ENCODE measurements at regions not wholly inside any gene's neighbourhood (a gene's known extent, or its start where the extent isn't known, plus 50 kb on each side); places are given as distances from the start of the nearest gene placed in this dataset.

GRCh38 chr17:45650561-45650960 is 133.6 kb upstream of the CRHR1 start:
- Histone ChIP-seq H3K9me3 (replicated peaks; ENCODE audit: control insufficient read depth, insufficient read depth, low read length) (no peaks in the 10 kb centered on the region), H2AFZ (ENCODE audit: low read depth, low read length) (no peak overlapping the region), H3K4me3 (replicated peaks in 1 of 3; ENCODE audit: insufficient read depth in 1 of 3, low read depth in 1 of 3, low read length in 3 of 3) (no peak overlapping the region), H3K79me2 (ENCODE audit: control insufficient read depth, insufficient read depth, low read length) (no peaks in the 10 kb centered on the region), H3K4me2 (ENCODE audit: insufficient read depth, low read length) (no peak overlapping the region), H3K4me1 (ENCODE audit: control insufficient read depth, extremely low read depth, insufficient read depth, low read length) (no peaks in the 10 kb centered on the region), H3K36me3 (ENCODE audit: control insufficient read depth in 2 of 2, extremely low read depth in 1 of 2, insufficient read depth in 2 of 2, low read length in 2 of 2) (no peaks in the 10 kb centered on the region), H3K27me3 (ENCODE audit: control insufficient read depth in 2 of 2, insufficient read depth in 2 of 2, low read length in 2 of 2) (peaks cover under 1 to 10% of the 10 kb centered on the region in 2 experiments), H3K9me1 (replicated peaks; ENCODE audit: control insufficient read depth, extremely low read depth, insufficient read depth, low read length) (no peaks in the 10 kb centered on the region), H4K20me1 (replicated peaks; ENCODE audit: control insufficient read depth, extremely low read depth, insufficient read depth, low read length) (no peaks in the 10 kb centered on the region), H3K9ac (replicated peaks; ENCODE audit: extremely low read depth, insufficient read depth, low read length) (no peak overlapping the region), H3K27ac (ENCODE audit: insufficient read depth, low read depth, low read length) (no peak overlapping the region)
- FAIRE-seq (no peak), DNase-seq (ENCODE audit: low read depth, low spot score) (no peak)
- dilution Hi-C loops (cut with MboI; ENCODE audit: extremely low pct_ligation_motif_present, low sequenced_read_pairs) = no loop called here
- CTCF ChIA-PET = interaction anchor here (1.0 to 3.1 kb wide), 2 partner anchors 11 to 14 kb away, joined by 3 to 15 read pairs; no protein-coding TSS in a partner anchor
- TF ChIP-seq JUN (IDR thresholded peaks at IDR 0.05; ENCODE audit: borderline replicate concordance, insufficient read depth, insufficient read length, low read depth) (no peak), MAX (IDR thresholded peaks at IDR 0.05; ENCODE audit: insufficient read depth, insufficient read length) (no peak), POLR2A (IDR thresholded peaks at IDR 0.05; ENCODE audit: low read depth, low read length) (no peak), CTCF (IDR thresholded peaks at IDR 0.05; ENCODE audit: extremely low read depth in 1 of 2, insufficient read depth in 1 of 2, low read depth in 1 of 2, low read length in 2 of 2) (no peak), FOS (IDR thresholded peaks at IDR 0.05; ENCODE audit: borderline replicate concordance, insufficient read depth, low read length) (no peak), EZH2 (IDR thresholded peaks at IDR 0.05; ENCODE audit: borderline replicate concordance, low read depth, low read length, severe bottlenecking) (no peak), MYC (IDR thresholded peaks at IDR 0.05; ENCODE audit: low read depth, low read length) (no peak), GATA2 (IDR thresholded peaks at IDR 0.05; ENCODE audit: insufficient read depth, insufficient read length, low read depth, low read length) (no peak), POLR2AphosphoS5 (IDR thresholded peaks at IDR 0.05; ENCODE audit: insufficient read depth, low read depth, low read length) (no peak)
- intact Hi-C loops (cut with micrococcal nuclease) = no loop called here
- POLR2A ChIA-PET = no interaction called here
- no TSS peak for BruUV-seq (replicated peaks)
